ENCODE measurements at regions not wholly inside any gene's neighbourhood (a gene's known extent, or its start where the extent isn't known, plus 50 kb on each side); places are given as distances from the start of the nearest gene placed in this dataset.

DNA sequence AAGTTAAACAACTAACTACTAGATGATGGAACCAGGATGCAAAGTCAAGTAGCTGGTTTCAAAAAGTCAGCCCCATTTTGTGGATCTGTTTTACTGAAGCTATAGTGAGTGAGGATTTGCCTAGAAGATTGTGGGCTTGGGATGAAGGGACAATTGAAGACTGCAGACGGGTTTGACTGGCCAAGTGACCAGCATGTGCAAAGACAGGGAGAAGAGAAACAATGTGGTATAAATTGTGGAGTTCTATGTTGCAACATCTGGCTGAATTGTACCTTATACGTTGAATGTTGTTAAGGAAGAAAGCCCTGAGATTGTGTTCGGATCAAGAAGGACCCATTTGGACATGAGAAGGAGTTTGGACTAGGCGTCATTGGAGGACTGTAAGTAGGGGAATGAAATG lies 101.8 kb downstream of the MAT2B start:
- no peak for FAIRE-seq
- Histone ChIP-seq H3K9me3 (replicated peaks; ENCODE audit: control insufficient read depth, insufficient read depth, low read length) (no peaks in the 10 kb centered on the region), H3K27ac (ENCODE audit: control insufficient read depth, insufficient read depth) (no peak overlapping the region), H3K79me2 (ENCODE audit: control insufficient read depth, insufficient read depth, low read length) (no peaks in the 10 kb centered on the region), H3K27me3 (replicated peaks in 1 of 2; ENCODE audit: control insufficient read depth in 2 of 2, insufficient read depth in 2 of 2, low read length in 1 of 2) (no peaks in the 10 kb centered on the region), H3K4me3 (no peak overlapping the region), H3K4me2 (ENCODE audit: control insufficient read depth, insufficient read depth) (no peak overlapping the region), H3K4me1 (ENCODE audit: control insufficient read depth, insufficient read depth, low read length) (no peaks in the 10 kb centered on the region), H2AFZ (ENCODE audit: control insufficient read depth, low read depth, low read length) (no peak overlapping the region), H3K9ac (ENCODE audit: control insufficient read depth, insufficient read depth, low read length) (no peak overlapping the region), H3K36me3 (ENCODE audit: control insufficient read depth in 2 of 2, insufficient read depth in 2 of 2, low read length in 1 of 2) (no peaks in the 10 kb centered on the region), H4K20me1 (ENCODE audit: control insufficient read depth, insufficient read depth) (no peaks in the 10 kb centered on the region)
- intact Hi-C loops (cut with micrococcal nuclease; ENCODE audit: unreplicated experiment), result no loop called here
- in situ Hi-C loops (cut with MboI), result no loop called here
- no TSS peak for BruUV-seq (replicated peaks)
- DNase-seq (ENCODE audit: low read depth, low spot score), result no peak
- ChIA-PET RAD21 (ENCODE audit: unreplicated experiment) (no interaction called here), CTCF (no interaction called here), SMC1A (ENCODE audit: uncharacterized antibody, unreplicated experiment) (interaction anchor here (0.8 kb wide), 1 partner anchor 39 kb away, joined by 3 read pairs; no protein-coding TSS in a partner anchor), POLR2A (no interaction called here)
- WGBS (ENCODE audit: insufficient coverage, insufficient replicate concordance, low lambda C conversion rate, missing lambda C conversion rate), result 0% methylated on average over 4 of the region's 4 CpGs
- TF ChIP-seq IRF4 (IDR thresholded peaks at IDR 0.05; ENCODE audit: low read depth, low read length) (no peak), MEF2A (IDR thresholded peaks at IDR 0.05; ENCODE audit: insufficient read depth, low read depth, low read length) (no peak), BACH1 (IDR thresholded peaks at IDR 0.05; ENCODE audit: borderline replicate concordance) (no peak), ZNF274 (IDR thresholded peaks at IDR 0.05; ENCODE audit: insufficient read depth, insufficient read length) (no peak), ZNF622 (IDR thresholded peaks at IDR 0.05) (no peak), SPI1 (IDR thresholded peaks at IDR 0.05; ENCODE audit: borderline replicate concordance, insufficient read depth, low read depth, low read length) (no peak), BRCA1 (IDR thresholded peaks at IDR 0.05; ENCODE audit: low read depth, low read length) (no peak)
- TF ChIP-seq, protein P1, sequence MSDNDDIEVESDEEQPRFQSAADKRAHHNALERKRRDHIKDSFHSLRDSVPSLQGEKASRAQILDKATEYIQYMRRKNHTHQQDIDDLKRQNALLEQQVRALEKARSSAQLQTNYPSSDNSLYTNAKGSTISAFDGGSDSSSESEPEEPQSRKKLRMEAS (IDR thresholded peaks at IDR 0.05; ENCODE audit: low read depth, low read length), result no peak
- TF ChIP-seq, protein P2, sequence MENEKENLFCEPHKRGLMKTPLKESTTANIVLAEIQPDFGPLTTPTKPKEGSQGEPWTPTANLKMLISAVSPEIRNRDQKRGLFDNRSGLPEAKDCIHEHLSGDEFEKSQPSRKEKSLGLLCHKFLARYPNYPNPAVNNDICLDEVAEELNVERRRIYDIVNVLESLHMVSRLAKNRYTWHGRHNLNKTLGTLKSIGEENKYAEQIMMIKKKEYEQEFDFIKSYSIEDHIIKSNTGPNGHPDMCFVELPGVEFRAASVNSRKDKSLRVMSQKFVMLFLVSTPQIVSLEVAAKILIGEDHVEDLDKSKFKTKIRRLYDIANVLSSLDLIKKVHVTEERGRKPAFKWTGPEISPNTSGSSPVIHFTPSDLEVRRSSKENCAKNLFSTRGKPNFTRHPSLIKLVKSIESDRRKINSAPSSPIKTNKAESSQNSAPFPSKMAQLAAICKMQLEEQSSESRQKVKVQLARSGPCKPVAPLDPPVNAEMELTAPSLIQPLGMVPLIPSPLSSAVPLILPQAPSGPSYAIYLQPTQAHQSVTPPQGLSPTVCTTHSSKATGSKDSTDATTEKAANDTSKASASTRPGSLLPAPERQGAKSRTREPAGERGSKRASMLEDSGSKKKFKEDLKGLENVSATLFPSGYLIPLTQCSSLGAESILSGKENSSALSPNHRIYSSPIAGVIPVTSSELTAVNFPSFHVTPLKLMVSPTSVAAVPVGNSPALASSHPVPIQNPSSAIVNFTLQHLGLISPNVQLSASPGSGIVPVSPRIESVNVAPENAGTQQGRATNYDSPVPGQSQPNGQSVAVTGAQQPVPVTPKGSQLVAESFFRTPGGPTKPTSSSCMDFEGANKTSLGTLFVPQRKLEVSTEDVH (IDR thresholded peaks at IDR 0.05; ENCODE audit: low read depth, partially characterized antibody), result no peak
- TF ChIP-seq, protein P3, sequence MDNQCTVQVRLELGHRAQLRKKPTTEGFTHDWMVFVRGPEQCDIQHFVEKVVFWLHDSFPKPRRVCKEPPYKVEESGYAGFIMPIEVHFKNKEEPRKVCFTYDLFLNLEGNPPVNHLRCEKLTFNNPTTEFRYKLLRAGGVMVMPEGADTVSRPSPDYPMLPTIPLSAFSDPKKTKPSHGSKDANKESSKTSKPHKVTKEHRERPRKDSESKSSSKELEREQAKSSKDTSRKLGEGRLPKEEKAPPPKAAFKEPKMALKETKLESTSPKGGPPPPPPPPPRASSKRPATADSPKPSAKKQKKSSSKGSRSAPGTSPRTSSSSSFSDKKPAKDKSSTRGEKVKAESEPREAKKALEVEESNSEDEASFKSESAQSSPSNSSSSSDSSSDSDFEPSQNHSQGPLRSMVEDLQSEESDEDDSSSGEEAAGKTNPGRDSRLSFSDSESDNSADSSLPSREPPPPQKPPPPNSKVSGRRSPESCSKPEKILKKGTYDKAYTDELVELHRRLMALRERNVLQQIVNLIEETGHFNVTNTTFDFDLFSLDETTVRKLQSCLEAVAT (IDR thresholded peaks at IDR 0.05), result no peak
- TF ChIP-seq, protein P4, sequence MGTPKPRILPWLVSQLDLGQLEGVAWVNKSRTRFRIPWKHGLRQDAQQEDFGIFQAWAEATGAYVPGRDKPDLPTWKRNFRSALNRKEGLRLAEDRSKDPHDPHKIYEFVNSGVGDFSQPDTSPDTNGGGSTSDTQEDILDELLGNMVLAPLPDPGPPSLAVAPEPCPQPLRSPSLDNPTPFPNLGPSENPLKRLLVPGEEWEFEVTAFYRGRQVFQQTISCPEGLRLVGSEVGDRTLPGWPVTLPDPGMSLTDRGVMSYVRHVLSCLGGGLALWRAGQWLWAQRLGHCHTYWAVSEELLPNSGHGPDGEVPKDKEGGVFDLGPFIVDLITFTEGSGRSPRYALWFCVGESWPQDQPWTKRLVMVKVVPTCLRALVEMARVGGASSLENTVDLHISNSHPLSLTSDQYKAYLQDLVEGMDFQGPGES (IDR thresholded peaks at IDR 0.05), result no peak
- no peak for ATAC-seq

Measured in GM12878 (cell line).